ENCODE measurements at regions not wholly inside any gene's neighbourhood (a gene's known extent, or its start where the extent isn't known, plus 50 kb on each side); places are given as distances from the start of the nearest gene placed in this dataset.

DNA sequence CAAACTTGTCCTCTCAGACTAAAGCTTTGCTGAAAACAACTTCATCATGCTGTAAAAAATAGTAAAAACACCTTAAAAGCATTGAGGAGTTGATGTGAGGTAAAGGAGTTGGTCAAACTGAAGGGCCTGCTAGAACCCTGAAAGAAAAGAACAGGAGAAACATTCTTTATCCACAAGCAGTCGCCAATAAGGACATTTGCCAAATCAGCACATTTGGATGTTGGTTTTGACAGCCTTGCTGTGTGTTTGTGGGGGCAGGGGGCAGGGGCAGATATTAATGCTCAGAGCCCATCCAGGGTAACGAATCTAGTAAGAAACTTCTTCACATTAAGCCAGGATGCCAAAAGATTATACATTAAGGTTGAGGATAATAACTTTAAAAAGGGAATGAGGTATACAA, 399.9 kb upstream of the ZFHX3 start:
- Histone ChIP-seq H2AFZ (no peak overlapping the region), H3K27ac (no peak overlapping the region), H3K4me3 (ENCODE audit: low read depth, low read length) (no peak overlapping the region), H3K4me2 (ENCODE audit: low read length) (no peak overlapping the region), H3K79me2 (no peaks in the 10 kb centered on the region), H3K4me1 (no peaks in the 10 kb centered on the region), H3K9ac (no peak overlapping the region), H3K9me3 (ENCODE audit: control insufficient read depth, low read length) (no peaks in the 10 kb centered on the region), H3K36me3 (ENCODE audit: control insufficient read depth, insufficient read depth, low read length) (no peaks in the 10 kb centered on the region), H3K27me3 (ENCODE audit: control insufficient read depth, insufficient read depth, low read length) (no peaks in the 10 kb centered on the region)
- no peak for TF ChIP-seq CTCF (IDR thresholded peaks at IDR 0.05)

GRCh38 chr16:73434621-73435020, 386.7 kb upstream of the ZFHX3 start:
- Histone ChIP-seq H3K9ac (no peak overlapping the region), H3K79me2 (no peaks in the 10 kb centered on the region), H3K4me3 (ENCODE audit: low read depth, low read length) (no peak overlapping the region), H2AFZ (no peak overlapping the region), H3K27ac (no peak overlapping the region), H3K9me3 (ENCODE audit: control insufficient read depth, low read length) (no peaks in the 10 kb centered on the region), H3K4me2 (ENCODE audit: low read length) (no peak overlapping the region), H3K27me3 (ENCODE audit: control insufficient read depth, insufficient read depth, low read length) (no peaks in the 10 kb centered on the region), H3K4me1 (no peaks in the 10 kb centered on the region), H3K36me3 (ENCODE audit: control insufficient read depth, insufficient read depth, low read length) (no peaks in the 10 kb centered on the region)
- no peak for TF ChIP-seq CTCF (IDR thresholded peaks at IDR 0.05)

- Histone ChIP-seq H3K27ac (no peak overlapping the region), H3K27me3 (ENCODE audit: control insufficient read depth, insufficient read depth, low read length) (no peaks in the 10 kb centered on the region), H3K4me2 (ENCODE audit: low read length) (no peak overlapping the region), H3K36me3 (ENCODE audit: control insufficient read depth, insufficient read depth, low read length) (no peaks in the 10 kb centered on the region), H2AFZ (no peak overlapping the region), H3K4me3 (ENCODE audit: low read depth, low read length) (no peak overlapping the region), H3K4me1 (no peaks in the 10 kb centered on the region), H3K9ac (no peak overlapping the region), H3K9me3 (ENCODE audit: control insufficient read depth, low read length) (no peaks in the 10 kb centered on the region), H3K79me2 (no peaks in the 10 kb centered on the region)
- TF ChIP-seq CTCF (IDR thresholded peaks at IDR 0.05) = no peak
These were observed 385.9 kb upstream of the ZFHX3 start for GRCh38 chr16:73433731-73434307.

DNA sequence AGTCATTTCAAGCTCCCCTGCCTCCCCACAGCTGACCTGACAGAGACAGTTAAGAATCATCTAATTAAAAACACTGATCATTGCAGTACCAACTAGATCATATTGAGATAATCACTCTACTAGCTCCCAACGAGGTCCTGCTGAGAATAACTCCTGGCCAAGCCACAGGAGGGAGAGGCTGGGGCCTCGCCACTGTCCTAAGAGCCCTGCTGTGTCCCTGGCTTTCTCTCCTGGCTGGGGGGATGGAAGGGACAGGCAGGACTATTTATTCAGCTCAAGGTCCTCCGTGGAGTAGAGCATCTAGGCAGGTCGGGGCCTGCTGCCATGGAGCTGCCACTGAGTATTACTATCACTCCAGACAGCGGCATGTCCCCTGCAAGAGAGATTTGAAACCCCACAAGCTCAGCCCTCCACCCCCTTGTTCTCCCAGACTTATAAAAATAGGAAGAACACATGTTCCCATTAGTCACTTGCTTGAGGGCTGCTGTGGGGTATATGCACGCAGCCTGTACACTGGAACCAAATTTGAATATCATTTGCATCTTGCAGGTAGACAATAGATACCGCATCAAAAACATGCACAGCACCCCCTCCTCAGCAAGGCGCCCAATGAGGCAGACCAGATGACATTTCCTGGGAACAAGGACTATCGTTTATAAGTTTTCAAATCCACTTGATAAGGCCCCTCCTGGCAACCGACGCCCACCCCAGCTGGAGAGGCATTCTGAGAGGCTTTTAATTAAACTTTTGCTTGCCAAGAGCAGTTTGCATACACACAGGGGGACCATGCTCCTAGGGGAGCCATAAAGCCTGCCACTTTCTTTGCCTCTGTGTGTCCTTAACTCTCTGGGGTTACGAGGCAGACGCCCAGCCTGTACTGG, 385.2 kb upstream of the ZFHX3 start:
- Histone ChIP-seq H3K4me2 (ENCODE audit: low read length) (no peak overlapping the region), H3K79me2 (no peaks in the 10 kb centered on the region), H3K9ac (no peak overlapping the region), H3K4me1 (no peaks in the 10 kb centered on the region), H3K27ac (no peak overlapping the region), H3K9me3 (ENCODE audit: control insufficient read depth, low read length) (no peaks in the 10 kb centered on the region), H3K4me3 (ENCODE audit: low read depth, low read length) (no peak overlapping the region), H3K36me3 (ENCODE audit: control insufficient read depth, insufficient read depth, low read length) (no peaks in the 10 kb centered on the region), H3K27me3 (ENCODE audit: control insufficient read depth, insufficient read depth, low read length) (no peaks in the 10 kb centered on the region), H2AFZ (no peak overlapping the region)
- no peak for TF ChIP-seq CTCF (IDR thresholded peaks at IDR 0.05)
